Liver (tissue), 8 donors: ENCODE measurements at regions not wholly inside any gene's neighbourhood (a gene's known extent, or its start where the extent isn't known, plus 50 kb on each side); places are given as distances from the start of the nearest gene placed in this dataset.
"Not testable (repeated sequence)": the region's sequence is repeated elsewhere in the genome, so short reads cannot be mapped to it uniquely, and the experiment has no call there.

Source experiments
- DNase-seq: peaks from one replicate; pipeline ENCODE4 v3.0.0-alpha.2; 2017; ENCODE audit warnings: low spot score
- H3K27ac ChIP-seq, 2 donors: one replicate each; pipeline ENCODE4 v1.7.0; 2013; ENCODE audit warnings: inconsistent platforms in 2 of 2, low read length in 2 of 2, control low read depth in 1 of 2, low read depth in 1 of 2, mild to moderate bottlenecking in 1 of 2
- H3K27me3 ChIP-seq, 4 donors: one replicate each; pipeline versions ENCODE4 v1.6.1 to v1.7.0; 2013; ENCODE audit warnings: low read length in 3 of 4, inconsistent platforms in 1 of 4, mild to moderate bottlenecking in 1 of 4, moderate library complexity in 1 of 4; ENCODE audit not compliant: control insufficient read depth in 4 of 4, insufficient read depth in 4 of 4
- H3K36me3 ChIP-seq, 4 donors: one replicate each; pipeline versions ENCODE4 v1.6.1 to v1.7.0; 2013; ENCODE audit warnings: low read length in 3 of 4, mild to moderate bottlenecking in 3 of 4, low read depth in 1 of 4, moderate library complexity in 1 of 4; ENCODE audit not compliant: control insufficient read depth in 4 of 4, insufficient read depth in 3 of 4
- H3K4me1 ChIP-seq, 4 donors: one replicate each; pipeline versions ENCODE4 v1.6.1 to v1.7.0; 2013; ENCODE audit warnings: low read length in 3 of 4, mild to moderate bottlenecking in 3 of 4, moderate library complexity in 1 of 4; ENCODE audit not compliant: control insufficient read depth in 4 of 4, insufficient read depth in 4 of 4
- H3K4me3 ChIP-seq, 3 donors: one replicate each; pipeline versions ENCODE4 v1.6.1 to v1.7.0; 2013; ENCODE audit warnings: low read length in 3 of 3, control low read depth in 1 of 3, low read depth in 1 of 3, mild to moderate bottlenecking in 1 of 3
- H3K9ac ChIP-seq, 2 donors: one replicate each; pipeline ENCODE4 v1.7.0; 2013; ENCODE audit warnings: low read length in 2 of 2, mild to moderate bottlenecking in 2 of 2, moderate library complexity in 2 of 2, control low read depth in 1 of 2, low read depth in 1 of 2
- H3K9me3 ChIP-seq, 4 donors: one replicate each; pipeline versions ENCODE4 v1.6.1 to v1.7.0; 2013; ENCODE audit warnings: low read length in 3 of 4; ENCODE audit not compliant: control insufficient read depth in 4 of 4
- ATF3 ChIP-seq: IDR thresholded peaks from 2 replicates; pipeline ENCODE4 v1.6.1; 2016; ENCODE audit warnings: antibody characterized with exemption
- CTCF ChIP-seq: fragments of 150-350 bp; IDR thresholded peaks from 2 replicates; pipeline ENCODE4 v1.5.1; 2017; ENCODE audit warnings: improper control_type of control experiment, low read depth, low read length; ENCODE audit not compliant: missing input control
- EGR1 ChIP-seq, 2 donors: IDR thresholded peaks; 2 replicates each; pipeline ENCODE4 v1.6.1; 2016 to 2018; ENCODE audit warnings: antibody characterized with exemption in 2 of 2, low read depth in 2 of 2
- FOXA1 ChIP-seq: IDR thresholded peaks from 2 replicates; pipeline ENCODE4 v1.6.1; 2016; ENCODE audit warnings: antibody characterized with exemption
- FOXA2 ChIP-seq: IDR thresholded peaks from 2 replicates; pipeline ENCODE4 v1.6.1; 2016; ENCODE audit warnings: antibody characterized with exemption
- GABPA ChIP-seq, 2 donors: IDR thresholded peaks in 1 of 2; conservative IDR thresholded peaks in 1 of 2; 2 replicates each; pipeline ENCODE4 v1.6.1; 2016; ENCODE audit warnings: antibody characterized with exemption in 2 of 2, mild to moderate bottlenecking in 1 of 2, moderate library complexity in 1 of 2
- HNF4A ChIP-seq, 2 donors: conservative IDR thresholded peaks; 2 replicates each; pipeline ENCODE4 v1.6.1; 2016; ENCODE audit warnings: antibody characterized with exemption in 2 of 2, mild to moderate bottlenecking in 2 of 2
- HNF4G ChIP-seq: IDR thresholded peaks from 2 replicates; pipeline ENCODE4 v1.6.1; 2016; ENCODE audit warnings: antibody characterized with exemption
- JUND ChIP-seq, 2 donors: IDR thresholded peaks; 2 replicates each; pipeline ENCODE4 v1.6.1; 2016; ENCODE audit warnings: antibody characterized with exemption in 2 of 2
- MAX ChIP-seq: IDR thresholded peaks from 2 replicates; pipeline ENCODE4 v1.6.1; 2016; ENCODE audit warnings: antibody characterized with exemption
- NR2F2 ChIP-seq: IDR thresholded peaks from 2 replicates; pipeline ENCODE4 v1.6.1; 2016; ENCODE audit warnings: antibody characterized with exemption
- RAD21 ChIP-seq, 2 donors: IDR thresholded peaks; 2 replicates each; pipeline ENCODE4 v1.6.1; 2016; ENCODE audit warnings: antibody characterized with exemption in 2 of 2, mild to moderate bottlenecking in 2 of 2
- RXRA ChIP-seq, 2 donors: IDR thresholded peaks; 2 replicates each; pipeline ENCODE4 v1.6.1; 2017 to 2018; ENCODE audit warnings: antibody characterized with exemption in 2 of 2, mild to moderate bottlenecking in 1 of 2
- SP1 ChIP-seq: IDR thresholded peaks from 2 replicates; pipeline ENCODE4 v1.6.1; 2018; ENCODE audit warnings: antibody characterized with exemption, mild to moderate bottlenecking
- TAF1 ChIP-seq: conservative IDR thresholded peaks from 2 replicates; pipeline ENCODE4 v1.6.1; 2016; ENCODE audit warnings: antibody characterized with exemption, mild to moderate bottlenecking
- YY1 ChIP-seq: IDR thresholded peaks from 2 replicates; pipeline ENCODE4 v1.6.1; 2016; ENCODE audit warnings: antibody characterized with exemption, mild to moderate bottlenecking
- ZBTB33 ChIP-seq: IDR thresholded peaks from 2 replicates; pipeline ENCODE4 v1.6.1; 2016; ENCODE audit warnings: antibody characterized with exemption
- WGBS: extraction: QIAGEN DNeasy Blood & Tissue Kit; methylation state at CpG from one replicate; pipeline ENCODE4 v1.1.7; 2013; 5-methylcytosine and 5-hydroxymethylcytosine counted together
- donor health status: healthy.
- donor health status: healthy.
- donor health status: healthy.
- donor health status: healthy.
- donor health status: healthy.

DNA sequence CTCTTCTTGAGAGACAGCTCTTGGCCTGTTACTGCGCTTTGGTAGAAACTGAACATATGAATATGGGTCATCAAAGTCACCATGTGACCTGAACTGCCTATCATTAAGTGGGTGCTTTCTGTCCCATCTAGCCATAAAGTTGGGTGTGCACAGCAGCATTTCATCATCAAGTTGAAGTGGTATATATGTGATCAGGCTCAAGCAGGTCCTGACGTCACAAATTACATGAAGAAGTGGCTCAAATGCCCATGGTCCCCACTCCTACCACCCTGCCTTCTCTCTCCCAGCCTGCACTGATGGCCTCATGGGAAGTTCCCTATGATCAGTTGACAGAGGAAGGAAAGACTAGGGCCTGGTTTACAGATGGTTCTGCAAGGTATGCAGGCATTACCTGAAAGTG, 308.8 kb upstream of the MGAT4C start:
- TF ChIP-seq GABPA (IDR thresholded peaks at IDR 0.05 in 1 of 2, conservative IDR thresholded peaks at IDR 0.05 in 1 of 2), result no peak
- TF ChIP-seq ZBTB33, result no peak
- TF ChIP-seq CTCF, result no peak
- WGBS, result 71% methylated on average over 2 of the region's 2 CpGs

DNA sequence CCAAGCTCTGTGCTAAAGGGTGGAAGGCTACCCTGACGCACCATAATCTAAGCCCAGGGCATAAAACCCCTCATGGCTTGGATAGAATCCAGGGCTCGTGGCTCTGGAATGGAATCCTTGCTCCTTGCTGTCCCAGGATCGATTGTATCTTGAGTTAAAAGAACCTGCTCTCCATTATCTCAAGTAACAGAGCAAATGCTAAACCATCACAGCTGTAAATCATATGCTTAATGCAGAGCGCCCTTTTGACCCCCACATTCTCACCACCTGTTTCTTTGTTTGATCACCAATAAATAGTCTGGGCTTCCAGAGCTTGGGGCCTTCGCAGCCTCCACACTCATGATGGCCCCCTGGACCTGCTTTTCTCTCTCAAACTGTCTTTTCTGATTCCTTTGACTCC, 299.3 kb upstream of the MGAT4C start:
- H3K4me1 ChIP-seq, H3K4me3 ChIP-seq, H3K27me3 ChIP-seq, H3K9me3 ChIP-seq, H3K36me3 ChIP-seq, DNase-seq, H3K27ac ChIP-seq, H3K9ac ChIP-seq: not testable (repeated sequence)
- WGBS, result 54% methylated on average over 5 of the region's 5 CpGs

More for the DNA sequence above, 308.8 kb upstream of the MGAT4C start:
- no peak overlapping the region for H3K27ac ChIP-seq
- H3K9me3 ChIP-seq, result peaks cover 0 to 4% (median 3%) of the 10 kb centered on the region in 4 donors
- H3K36me3 ChIP-seq, result no peaks in the 10 kb centered on the region
- H3K4me1 ChIP-seq, result no peaks in the 10 kb centered on the region
- no peak overlapping the region for H3K4me3 ChIP-seq
- DNase-seq, result no peak
- H3K27me3 ChIP-seq, result no peaks in the 10 kb centered on the region
- no peak overlapping the region for H3K9ac ChIP-seq

- 65% methylated on average over 1 of the region's 1 CpG for WGBS
- no peaks in the 10 kb centered on the region for H3K9me3 ChIP-seq
- H3K4me3 ChIP-seq, result no peak overlapping the region
- no peak for DNase-seq
- H3K27ac ChIP-seq, result no peak overlapping the region
- no peaks in the 10 kb centered on the region for H3K27me3 ChIP-seq
- no peaks in the 10 kb centered on the region for H3K4me1 ChIP-seq
- no peak overlapping the region for H3K9ac ChIP-seq
- H3K36me3 ChIP-seq, result no peaks in the 10 kb centered on the region
- TF ChIP-seq ATF3, result no peak
- TF ChIP-seq JUND (IDR thresholded peaks at IDR 0.05), result no peak
- no peak for TF ChIP-seq YY1
- no peak for TF ChIP-seq SP1
- TF ChIP-seq FOXA2, result no peak
- no peak for TF ChIP-seq GABPA (IDR thresholded peaks at IDR 0.05 in 1 of 2, conservative IDR thresholded peaks at IDR 0.05 in 1 of 2)
- TF ChIP-seq EGR1 (IDR thresholded peaks at IDR 0.05; ENCODE audit: low read depth in 2 of 2), result no peak
- no peak for TF ChIP-seq TAF1
- no peak for TF ChIP-seq CTCF
- TF ChIP-seq NR2F2, result no peak
- no peak for TF ChIP-seq RAD21 (IDR thresholded peaks at IDR 0.05)
- TF ChIP-seq HNF4A (conservative IDR thresholded peaks at IDR 0.05), result no peak
- no peak for TF ChIP-seq HNF4G
- TF ChIP-seq RXRA (IDR thresholded peaks at IDR 0.05), result no peak
- TF ChIP-seq ZBTB33, result no peak
- no peak for TF ChIP-seq FOXA1
- TF ChIP-seq MAX, result no peak
These were observed 295.0 kb upstream of the MGAT4C start for GRCh38 chr12:86551146-86551571.
